ENCODE measurements at regions not wholly inside any gene's neighbourhood (a gene's known extent, or its start where the extent isn't known, plus 50 kb on each side); places are given as distances from the start of the nearest gene placed in this dataset.

DNA sequence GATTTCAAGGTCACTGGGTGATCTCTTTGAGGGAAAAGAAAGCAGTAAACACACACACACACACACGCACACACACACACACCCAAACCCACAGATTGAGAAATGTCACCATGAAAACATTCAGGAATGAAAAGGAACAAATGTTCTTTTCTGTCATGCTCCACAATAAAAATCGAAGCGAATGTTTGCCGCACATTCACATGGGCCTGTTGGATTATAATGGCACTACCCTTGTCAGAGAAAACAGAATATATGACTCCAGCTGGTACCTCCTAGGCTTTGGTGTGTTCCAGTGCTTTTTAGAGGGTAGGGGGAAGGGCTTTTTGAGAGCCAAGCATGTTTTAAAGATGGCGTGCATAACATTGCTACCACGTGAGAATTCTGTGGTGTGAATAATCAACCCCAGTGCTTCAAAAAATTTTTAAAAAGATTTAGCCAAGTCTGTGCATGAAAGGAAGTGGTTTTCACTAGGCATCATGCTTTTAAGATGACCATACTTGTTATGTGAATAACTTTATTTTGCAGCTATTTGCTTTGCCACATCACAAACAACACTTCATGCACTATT, 120.8 kb upstream of the ZNF608 start:
- POLR2A ChIA-PET = interaction anchor here (1.3 kb wide), 1 partner anchor 9 kb away, joined by 3 read pairs; no protein-coding TSS in a partner anchor
- Histone ChIP-seq H4K20me1 (ENCODE audit: insufficient read depth, low read length) (no peaks in the 10 kb centered on the region), H3K4me1 (ENCODE audit: insufficient read depth, low read length, poor library complexity, severe bottlenecking) (no peaks in the 10 kb centered on the region), H3K36me3 (ENCODE audit: insufficient read depth, low read length) (no peaks in the 10 kb centered on the region), H3K4me3 (ENCODE audit: low read depth, low read length, poor library complexity, severe bottlenecking) (no peak overlapping the region), H3K27ac (ENCODE audit: low read depth, low read length, poor library complexity, severe bottlenecking) (no peak overlapping the region), H3K9me2 (ENCODE audit: insufficient read depth, low read length) (no peaks in the 10 kb centered on the region), H2AFZ (ENCODE audit: low read length) (peak overlapping the region; percentile 37; the same call in 1 of the 2 replicates), H3K9me3 (ENCODE audit: low read length) (no peaks in the 10 kb centered on the region), H3K4me2 (ENCODE audit: low read length) (no peak overlapping the region), H3K79me2 (ENCODE audit: insufficient read depth, low read depth, low read length) (no peaks in the 10 kb centered on the region)
- CTCF ChIA-PET (ENCODE audit: unreplicated experiment) = no interaction called here
- DNase-seq (ENCODE audit: low spot score) = no peak
- intact Hi-C loops (cut with micrococcal nuclease; ENCODE audit: unreplicated experiment) = no loop called here
- no peak for TF ChIP-seq EZH2phosphoT487 (IDR thresholded peaks at IDR 0.05; ENCODE audit: borderline replicate concordance, low read depth, low read length)
- TF ChIP-seq, protein P1, sequence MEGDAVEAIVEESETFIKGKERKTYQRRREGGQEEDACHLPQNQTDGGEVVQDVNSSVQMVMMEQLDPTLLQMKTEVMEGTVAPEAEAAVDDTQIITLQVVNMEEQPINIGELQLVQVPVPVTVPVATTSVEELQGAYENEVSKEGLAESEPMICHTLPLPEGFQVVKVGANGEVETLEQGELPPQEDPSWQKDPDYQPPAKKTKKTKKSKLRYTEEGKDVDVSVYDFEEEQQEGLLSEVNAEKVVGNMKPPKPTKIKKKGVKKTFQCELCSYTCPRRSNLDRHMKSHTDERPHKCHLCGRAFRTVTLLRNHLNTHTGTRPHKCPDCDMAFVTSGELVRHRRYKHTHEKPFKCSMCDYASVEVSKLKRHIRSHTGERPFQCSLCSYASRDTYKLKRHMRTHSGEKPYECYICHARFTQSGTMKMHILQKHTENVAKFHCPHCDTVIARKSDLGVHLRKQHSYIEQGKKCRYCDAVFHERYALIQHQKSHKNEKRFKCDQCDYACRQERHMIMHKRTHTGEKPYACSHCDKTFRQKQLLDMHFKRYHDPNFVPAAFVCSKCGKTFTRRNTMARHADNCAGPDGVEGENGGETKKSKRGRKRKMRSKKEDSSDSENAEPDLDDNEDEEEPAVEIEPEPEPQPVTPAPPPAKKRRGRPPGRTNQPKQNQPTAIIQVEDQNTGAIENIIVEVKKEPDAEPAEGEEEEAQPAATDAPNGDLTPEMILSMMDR (conservative IDR thresholded peaks at IDR 0.05; ENCODE audit: low read length) = no peak
- no TSS peak for BruUV-seq (replicated peaks)

- Histone ChIP-seq H3K79me2 (ENCODE audit: insufficient read depth, low read depth, low read length) (no peaks in the 10 kb centered on the region), H3K4me1 (ENCODE audit: insufficient read depth, low read length, poor library complexity, severe bottlenecking) (no peaks in the 10 kb centered on the region), H3K9me2 (ENCODE audit: insufficient read depth, low read length) (no peaks in the 10 kb centered on the region), H3K4me3 (ENCODE audit: low read depth, low read length, poor library complexity, severe bottlenecking) (no peak overlapping the region), H2AFZ (ENCODE audit: low read length) (peak overlapping the region; percentile 8; the same call in 1 of the 2 replicates), H3K9me3 (ENCODE audit: low read length) (no peaks in the 10 kb centered on the region), H3K36me3 (ENCODE audit: insufficient read depth, low read length) (no peaks in the 10 kb centered on the region), H4K20me1 (ENCODE audit: insufficient read depth, low read length) (no peaks in the 10 kb centered on the region), H3K27ac (ENCODE audit: low read depth, low read length, poor library complexity, severe bottlenecking) (no peak overlapping the region), H3K4me2 (ENCODE audit: low read length) (no peak overlapping the region)
- DNase-seq (ENCODE audit: low spot score) = no peak
- no TSS peak for BruUV-seq (replicated peaks)
- CTCF ChIA-PET (ENCODE audit: unreplicated experiment) = no interaction called here
- TF ChIP-seq EZH2phosphoT487 (IDR thresholded peaks at IDR 0.05; ENCODE audit: borderline replicate concordance, low read depth, low read length) = no peak
- TF ChIP-seq, protein P1 (conservative IDR thresholded peaks at IDR 0.05; ENCODE audit: low read length) = no peak
- POLR2A ChIA-PET = interaction anchor here (0.7 to 1.4 kb wide), 3 partner anchors 10 to 228 kb away, joined by 3 to 4 read pairs (median 4); no protein-coding TSS in a partner anchor
- intact Hi-C loops (cut with micrococcal nuclease; ENCODE audit: unreplicated experiment) = no loop called here
Measured at GRCh38 chr5:124868676-124869075, 122.2 kb upstream of the ZNF608 start.

DNA sequence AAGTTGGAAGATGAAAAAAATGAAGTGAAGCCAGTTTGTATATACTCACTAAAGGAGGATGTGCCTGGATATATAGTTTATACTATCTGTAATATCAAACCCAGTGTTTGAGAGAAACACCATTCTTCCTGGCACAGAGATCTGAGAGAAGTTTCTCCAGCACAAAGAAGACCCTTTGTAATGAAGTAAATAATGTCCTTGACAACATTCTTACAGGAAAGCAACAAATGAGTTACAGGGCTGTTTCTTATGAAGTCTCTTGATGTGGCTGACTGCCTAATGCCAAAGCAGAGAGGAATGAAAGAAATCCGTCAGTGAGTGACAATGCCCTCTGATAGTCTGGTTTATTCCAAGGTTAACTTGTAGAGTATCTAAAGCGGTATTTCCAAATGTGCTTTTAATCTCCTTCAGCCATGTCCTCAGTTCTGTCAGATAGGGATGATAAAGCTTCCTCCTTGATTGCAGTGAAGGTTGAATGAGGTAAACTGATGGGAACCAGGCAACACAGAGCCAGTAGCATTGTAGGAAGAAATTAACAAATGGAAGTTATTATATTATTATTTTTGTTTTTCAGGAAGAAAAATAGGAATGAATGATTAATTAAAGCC, 123.1 kb upstream of the ZNF608 start:
- TF ChIP-seq, protein P1 (conservative IDR thresholded peaks at IDR 0.05; ENCODE audit: low read length) = no peak
- no peak for TF ChIP-seq EZH2phosphoT487 (IDR thresholded peaks at IDR 0.05; ENCODE audit: borderline replicate concordance, low read depth, low read length)
- intact Hi-C loops (cut with micrococcal nuclease; ENCODE audit: unreplicated experiment) = no loop called here
- no peaks in the 10 kb centered on the region for H4K20me1 ChIP-seq (ENCODE audit: insufficient read depth, low read length)
- no peak overlapping the region for H3K4me2 ChIP-seq (ENCODE audit: low read length)
- no peaks in the 10 kb centered on the region for H3K36me3 ChIP-seq (ENCODE audit: insufficient read depth, low read length)
- H3K27ac ChIP-seq (ENCODE audit: low read depth, low read length, poor library complexity, severe bottlenecking) = no peak overlapping the region
- no peak overlapping the region for H2AFZ ChIP-seq (ENCODE audit: low read length)
- H3K4me1 ChIP-seq (ENCODE audit: insufficient read depth, low read length, poor library complexity, severe bottlenecking) = no peaks in the 10 kb centered on the region
- ChIA-PET CTCF (ENCODE audit: unreplicated experiment) (no interaction called here), POLR2A (interaction anchor here (0.6 to 2.3 kb wide), 2 partner anchors 20 to 27 kb away, joined by 3 to 5 read pairs; no protein-coding TSS in a partner anchor)
- no peak overlapping the region for H3K4me3 ChIP-seq (ENCODE audit: low read depth, low read length, poor library complexity, severe bottlenecking)
- H3K9me2 ChIP-seq (ENCODE audit: insufficient read depth, low read length) = no peaks in the 10 kb centered on the region
- H3K79me2 ChIP-seq (ENCODE audit: insufficient read depth, low read depth, low read length) = no peaks in the 10 kb centered on the region
- BruUV-seq (replicated peaks) = no TSS peak
- H3K9me3 ChIP-seq (ENCODE audit: low read length) = no peaks in the 10 kb centered on the region
- no peak for DNase-seq (ENCODE audit: low spot score)
